HG03103 (cell line): ENCODE measurements at regions not wholly inside any gene's neighbourhood (a gene's known extent, or its start where the extent isn't known, plus 50 kb on each side); places are given as distances from the start of the nearest gene placed in this dataset.

ENCODE experiments used
- ATAC-seq: cut with Tn5 transposase; IDR thresholded peaks from one replicate; pipeline ENCODE4 v1.9.1; 2021; ENCODE audit warnings: low read depth; ENCODE audit not compliant: unreplicated experiment

DNA sequence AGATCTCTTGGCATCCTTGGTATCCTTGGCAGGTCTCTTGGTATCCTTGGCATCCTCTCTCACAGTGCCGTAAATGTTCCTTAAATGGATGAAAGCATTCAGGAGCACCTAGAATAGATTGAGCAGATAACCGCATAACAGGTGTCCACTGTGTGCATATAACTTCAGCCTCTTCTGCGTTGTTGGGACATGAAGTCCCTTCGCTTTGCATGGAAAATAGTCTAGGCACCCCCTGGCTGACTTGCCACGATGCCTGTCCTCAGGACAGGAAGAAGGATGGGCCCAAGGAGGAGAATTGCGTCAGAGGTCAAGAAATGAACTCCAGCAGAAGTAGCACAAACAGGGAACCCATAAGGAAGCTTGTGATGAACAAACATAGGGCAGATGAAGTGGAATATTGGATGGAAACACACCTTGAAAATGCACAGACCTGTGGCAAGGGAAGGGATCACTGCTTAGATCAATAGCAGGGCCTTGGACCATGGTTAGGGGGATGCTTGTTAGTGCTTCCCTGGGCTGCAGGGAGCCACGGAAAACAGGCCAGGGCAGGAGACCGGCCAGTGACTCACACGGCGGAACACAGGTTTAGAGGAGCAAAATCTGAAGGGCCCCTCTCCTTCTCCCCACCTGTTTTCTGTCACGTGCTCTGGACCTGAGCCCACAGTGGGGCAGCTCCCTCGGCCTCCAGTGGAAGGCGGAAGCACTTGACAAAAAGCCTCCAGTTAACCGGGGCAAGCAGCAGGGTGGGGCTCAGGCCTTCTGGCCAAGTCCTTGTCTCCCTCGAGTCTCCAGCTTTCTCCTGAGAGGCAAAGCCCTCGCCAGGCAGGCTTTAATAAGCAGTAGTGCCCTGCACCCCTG lies 99.2 kb upstream of the ASAP2 start:
- ATAC-seq: no peak

GRCh38 chr2:9106338-9107167 lies 100.1 kb upstream of the ASAP2 start:
- no peak for ATAC-seq

GRCh38 chr2:9105601-9106337 lies 100.8 kb upstream of the ASAP2 start:
- no peak for ATAC-seq

GRCh38 chr2:9103663-9104277 lies 100.3 kb upstream of the MBOAT2 start:
- no peak for ATAC-seq

GRCh38 chr2:9102861-9103662 lies 99.6 kb upstream of the MBOAT2 start:
- no peak for ATAC-seq

DNA sequence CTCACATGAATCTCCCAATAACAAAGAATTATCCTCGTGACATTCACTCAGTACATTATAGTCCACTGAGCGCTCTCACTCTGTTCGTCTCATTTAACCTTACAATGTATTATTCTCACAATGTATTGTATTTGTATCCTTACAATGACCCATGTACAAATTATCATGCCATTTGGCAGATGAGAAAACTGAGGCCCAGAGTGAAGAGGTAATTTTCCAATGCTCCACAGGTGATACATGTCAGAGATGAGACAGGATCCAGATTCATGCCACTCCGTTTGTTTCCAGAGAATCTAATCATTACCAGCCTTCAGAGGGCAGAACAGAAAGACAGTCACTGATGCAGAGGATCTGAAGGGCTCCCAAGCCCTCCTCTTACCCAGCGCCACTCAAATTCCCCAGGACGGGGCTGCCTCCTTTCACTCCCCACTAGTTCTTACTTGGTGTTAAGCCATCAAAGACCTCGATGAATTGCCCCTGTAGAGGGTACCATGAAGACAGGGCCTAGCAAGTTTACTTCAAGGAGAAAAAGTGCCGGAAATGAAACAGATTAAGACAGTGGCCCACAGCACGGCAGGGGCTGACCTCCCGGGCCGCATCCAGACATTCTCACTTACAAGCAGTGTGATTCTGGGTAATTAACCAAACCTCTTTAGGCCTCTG lies 98.4 kb upstream of the MBOAT2 start:
- no peak for ATAC-seq

- ATAC-seq: no peak
These were observed 96.8 kb upstream of the MBOAT2 start for GRCh38 chr2:9100080-9100876.

GRCh38 chr2:9099341-9099751 lies 95.9 kb upstream of the MBOAT2 start:
- peak; percentile 60 for ATAC-seq

- no peak for ATAC-seq
These were observed 94.4 kb upstream of the MBOAT2 start for GRCh38 chr2:9097892-9098291.

- no peak for ATAC-seq
These were observed 93.8 kb upstream of the MBOAT2 start for GRCh38 chr2:9097239-9097638.

DNA sequence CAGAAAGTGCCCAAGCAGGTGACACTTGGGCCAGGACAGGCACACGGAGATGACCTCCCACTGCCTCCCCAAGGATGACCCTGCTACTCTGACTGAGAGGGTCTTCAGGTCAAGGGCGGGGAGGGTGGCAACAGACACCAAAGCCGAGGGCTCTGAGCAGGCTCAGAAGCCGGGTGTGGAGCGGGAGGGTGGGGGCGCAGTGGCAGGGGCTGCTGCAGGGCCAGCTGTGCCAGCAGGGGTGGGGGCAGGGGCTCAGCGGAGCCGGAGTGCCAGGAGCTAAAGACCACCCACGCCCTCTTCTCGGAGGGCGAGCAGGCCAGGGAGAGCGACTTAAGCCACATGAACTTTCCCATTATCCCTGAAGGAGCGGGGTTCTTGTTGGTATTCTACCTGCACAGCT lies 93.3 kb upstream of the MBOAT2 start:
- no peak for ATAC-seq

GRCh38 chr2:9095690-9096089 lies 92.2 kb upstream of the MBOAT2 start:
- no peak for ATAC-seq

DNA sequence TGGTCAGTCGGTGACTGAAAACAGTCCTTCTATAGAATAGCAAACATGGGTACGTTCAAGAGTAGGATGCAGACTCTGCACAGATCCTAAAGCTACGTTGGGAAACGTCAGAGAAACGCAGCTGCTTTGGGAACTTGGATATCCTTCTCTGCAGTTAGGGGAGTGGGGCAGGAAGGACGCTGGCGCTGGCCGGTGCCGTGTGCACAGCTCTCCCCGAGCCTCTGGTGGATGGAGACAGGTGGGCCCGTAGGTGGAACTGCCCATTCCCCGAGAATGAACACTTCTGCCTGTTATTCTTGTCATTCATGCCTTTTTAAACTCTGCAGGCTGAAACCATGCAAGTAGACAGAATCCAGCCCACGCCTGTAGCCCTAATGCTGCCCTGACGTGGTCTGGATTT lies 91.7 kb upstream of the MBOAT2 start:
- no peak for ATAC-seq

- no peak for ATAC-seq
These were observed 90.6 kb upstream of the MBOAT2 start for GRCh38 chr2:9094117-9094516.

GRCh38 chr2:9093324-9093723 lies 89.8 kb upstream of the MBOAT2 start:
- no peak for ATAC-seq

- ATAC-seq: peak; percentile 94
These were observed 89.1 kb upstream of the MBOAT2 start for GRCh38 chr2:9092383-9093282.

DNA sequence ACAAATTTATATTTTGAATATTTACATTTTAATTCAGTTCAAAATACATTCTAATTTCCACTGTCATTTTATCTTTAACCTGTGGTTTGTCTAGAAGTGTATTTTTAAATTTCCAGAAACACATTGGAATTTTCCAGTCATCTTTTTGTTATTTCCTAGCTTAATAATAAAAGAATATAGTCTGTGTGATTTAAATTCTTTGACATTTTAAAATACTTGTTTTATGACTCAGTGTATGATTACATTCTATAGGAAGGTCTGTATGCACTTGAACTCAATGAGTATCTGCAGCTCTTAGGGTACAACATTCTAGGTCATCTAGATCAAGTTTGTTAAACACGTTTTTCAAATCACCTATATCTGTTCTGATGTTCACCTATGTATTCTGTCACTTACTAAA lies 88.3 kb upstream of the MBOAT2 start:
- ATAC-seq: no peak

GRCh38 chr2:9089831-9090230 lies 86.3 kb upstream of the MBOAT2 start:
- no peak for ATAC-seq
